ENCODE measurements at regions not wholly inside any gene's neighbourhood (a gene's known extent, or its start where the extent isn't known, plus 50 kb on each side); places are given as distances from the start of the nearest gene placed in this dataset.

DNA sequence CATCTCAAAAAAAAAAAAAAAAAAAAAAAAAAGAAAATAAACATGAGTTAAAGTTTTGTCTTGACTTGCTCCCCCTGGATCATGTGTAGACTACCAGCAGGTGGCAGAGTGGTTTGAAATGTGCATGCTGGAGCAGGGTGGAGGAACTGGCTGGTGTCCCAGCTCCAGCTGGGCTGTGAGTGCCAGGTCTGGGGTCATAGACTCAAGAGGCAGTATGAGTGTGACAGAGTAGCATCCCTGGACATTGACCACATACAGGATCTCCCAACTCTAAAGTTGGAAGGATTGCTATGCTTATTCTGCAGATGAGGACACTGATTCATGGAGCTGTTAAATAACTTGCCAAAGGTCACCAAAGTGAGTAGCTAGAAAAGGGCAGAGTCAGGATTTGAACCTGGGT lies 198.0 kb upstream of the MPHOSPH6 start:
- TF ChIP-seq, protein P1, sequence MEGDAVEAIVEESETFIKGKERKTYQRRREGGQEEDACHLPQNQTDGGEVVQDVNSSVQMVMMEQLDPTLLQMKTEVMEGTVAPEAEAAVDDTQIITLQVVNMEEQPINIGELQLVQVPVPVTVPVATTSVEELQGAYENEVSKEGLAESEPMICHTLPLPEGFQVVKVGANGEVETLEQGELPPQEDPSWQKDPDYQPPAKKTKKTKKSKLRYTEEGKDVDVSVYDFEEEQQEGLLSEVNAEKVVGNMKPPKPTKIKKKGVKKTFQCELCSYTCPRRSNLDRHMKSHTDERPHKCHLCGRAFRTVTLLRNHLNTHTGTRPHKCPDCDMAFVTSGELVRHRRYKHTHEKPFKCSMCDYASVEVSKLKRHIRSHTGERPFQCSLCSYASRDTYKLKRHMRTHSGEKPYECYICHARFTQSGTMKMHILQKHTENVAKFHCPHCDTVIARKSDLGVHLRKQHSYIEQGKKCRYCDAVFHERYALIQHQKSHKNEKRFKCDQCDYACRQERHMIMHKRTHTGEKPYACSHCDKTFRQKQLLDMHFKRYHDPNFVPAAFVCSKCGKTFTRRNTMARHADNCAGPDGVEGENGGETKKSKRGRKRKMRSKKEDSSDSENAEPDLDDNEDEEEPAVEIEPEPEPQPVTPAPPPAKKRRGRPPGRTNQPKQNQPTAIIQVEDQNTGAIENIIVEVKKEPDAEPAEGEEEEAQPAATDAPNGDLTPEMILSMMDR (IDR thresholded peaks at IDR 0.05): peak; percentile 52
- H3K36me3 Mint-ChIP-seq (ENCODE audit: low read depth): no peaks in the 10 kb centered on the region
- no peak overlapping the region for H3K27ac Mint-ChIP-seq (ENCODE audit: unreplicated experiment)

GRCh38 chr16:82366462-82366861 lies 196.4 kb upstream of the MPHOSPH6 start:
- H3K27ac Mint-ChIP-seq (ENCODE audit: unreplicated experiment): no peak overlapping the region
- peaks cover 14% of the 10 kb centered on the region for H3K27me3 Mint-ChIP-seq (ENCODE audit: low read depth)
- DNase-seq (ENCODE audit: low spot score): no peak
- no peaks in the 10 kb centered on the region for H3K9me3 Mint-ChIP-seq (ENCODE audit: low read depth)
- H3K36me3 Mint-ChIP-seq (ENCODE audit: low read depth): no peaks in the 10 kb centered on the region
- H3K4me3 Mint-ChIP-seq (ENCODE audit: unreplicated experiment): no peak overlapping the region
- no peaks in the 10 kb centered on the region for H3K4me1 Mint-ChIP-seq (ENCODE audit: low read depth)
- TF ChIP-seq, protein P1 (IDR thresholded peaks at IDR 0.05): no peak

More for the DNA sequence above, 198.0 kb upstream of the MPHOSPH6 start:
- no peak overlapping the region for H3K4me3 Mint-ChIP-seq (ENCODE audit: unreplicated experiment)
- H3K27me3 Mint-ChIP-seq (ENCODE audit: low read depth): peaks cover 9% of the 10 kb centered on the region
- DNase-seq (ENCODE audit: low spot score): no peak
- no peaks in the 10 kb centered on the region for H3K9me3 Mint-ChIP-seq (ENCODE audit: low read depth)
- H3K4me1 Mint-ChIP-seq (ENCODE audit: low read depth): no peaks in the 10 kb centered on the region

GRCh38 chr16:82364690-82365089 lies 194.7 kb upstream of the MPHOSPH6 start:
- TF ChIP-seq, protein P1 (IDR thresholded peaks at IDR 0.05): no peak
- H3K27me3 Mint-ChIP-seq (ENCODE audit: low read depth): peaks cover 13% of the 10 kb centered on the region
- H3K9me3 Mint-ChIP-seq (ENCODE audit: low read depth): no peaks in the 10 kb centered on the region
- H3K27ac Mint-ChIP-seq (ENCODE audit: unreplicated experiment): no peak overlapping the region
- no peaks in the 10 kb centered on the region for H3K4me1 Mint-ChIP-seq (ENCODE audit: low read depth)
- no peak overlapping the region for H3K4me3 Mint-ChIP-seq (ENCODE audit: unreplicated experiment)
- no peaks in the 10 kb centered on the region for H3K36me3 Mint-ChIP-seq (ENCODE audit: low read depth)
- DNase-seq (ENCODE audit: low spot score): no peak

DNA sequence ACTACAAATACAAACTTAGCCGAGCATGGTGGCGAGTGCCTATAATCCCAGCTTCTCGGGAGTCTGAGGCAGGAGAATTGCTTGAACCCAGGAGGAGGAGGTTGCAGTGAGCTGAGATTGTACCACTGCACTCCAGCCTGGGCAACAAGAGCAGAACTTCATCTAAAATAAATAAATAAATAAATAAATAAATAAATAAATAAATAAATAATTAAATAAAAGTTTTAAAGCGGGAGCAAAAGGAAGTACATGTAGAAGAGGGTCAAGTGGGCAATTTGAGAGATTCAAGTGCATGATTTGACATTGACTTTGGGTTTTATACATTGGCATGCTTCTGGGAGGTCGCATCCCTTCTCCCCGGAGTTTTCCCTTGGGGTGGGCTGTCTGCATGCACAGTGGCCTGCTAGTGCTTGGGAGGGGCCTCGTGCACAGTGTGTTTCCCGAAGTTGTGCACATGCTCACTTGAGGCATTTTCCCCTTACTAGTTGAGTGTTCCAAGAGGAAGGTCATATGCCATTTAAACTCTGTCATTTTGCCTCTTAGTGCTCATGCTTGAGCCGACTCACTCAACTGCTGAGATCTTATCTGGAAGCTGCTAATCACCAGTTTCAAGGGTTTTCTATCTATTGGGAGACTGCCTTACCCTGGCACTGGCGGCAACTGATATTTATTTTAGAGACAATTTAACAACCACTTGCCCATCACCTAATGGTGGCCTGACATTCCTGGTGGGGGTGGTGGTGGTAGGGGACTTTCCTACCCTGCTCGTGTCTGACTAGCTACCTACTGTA lies 193.2 kb upstream of the MPHOSPH6 start:
- Mint-ChIP-seq H3K27me3 (ENCODE audit: low read depth) (peaks cover 14% of the 10 kb centered on the region), H3K9me3 (ENCODE audit: low read depth) (no peaks in the 10 kb centered on the region), H3K4me3 (ENCODE audit: unreplicated experiment) (no peak overlapping the region), H3K36me3 (ENCODE audit: low read depth) (no peaks in the 10 kb centered on the region), H3K4me1 (ENCODE audit: low read depth) (no peaks in the 10 kb centered on the region), H3K27ac (ENCODE audit: unreplicated experiment) (no peak overlapping the region)
- no peak for DNase-seq (ENCODE audit: low spot score)
- TF ChIP-seq, protein P1 (IDR thresholded peaks at IDR 0.05): no peak

GRCh38 chr16:82361885-82362284 lies 191.9 kb upstream of the MPHOSPH6 start:
- TF ChIP-seq, protein P1 (IDR thresholded peaks at IDR 0.05): no peak
- no peak overlapping the region for H3K27ac Mint-ChIP-seq (ENCODE audit: unreplicated experiment)
- H3K27me3 Mint-ChIP-seq (ENCODE audit: low read depth): peaks cover 14% of the 10 kb centered on the region
- no peaks in the 10 kb centered on the region for H3K36me3 Mint-ChIP-seq (ENCODE audit: low read depth)
- H3K9me3 Mint-ChIP-seq (ENCODE audit: low read depth): no peaks in the 10 kb centered on the region
- no peak for DNase-seq (ENCODE audit: low spot score)
- no peaks in the 10 kb centered on the region for H3K4me1 Mint-ChIP-seq (ENCODE audit: low read depth)
- H3K4me3 Mint-ChIP-seq (ENCODE audit: unreplicated experiment): no peak overlapping the region

All from chondrocyte (in vitro differentiated cells).